Stimulated activated CD4-positive, alpha-beta T cell treated with anti-CD3 and anti-CD28 coated beads, Interleukin-15, amount 100 ng/mL, for 48 hours (primary cell): ENCODE measurements at regions not wholly inside any gene's neighbourhood (a gene's known extent, or its start where the extent isn't known, plus 50 kb on each side); places are given as distances from the start of the nearest gene placed in this dataset.
"Not testable (repeated sequence)": the region's sequence is repeated elsewhere in the genome, so short reads cannot be mapped to it uniquely, and the experiment has no call there.

Source experiments
- DNase-seq, 2 donors: peaks; one replicate each; pipeline ENCODE4 v3.0.0-alpha.2; 2020; ENCODE audit warnings: low read depth in 2 of 2

DNA sequence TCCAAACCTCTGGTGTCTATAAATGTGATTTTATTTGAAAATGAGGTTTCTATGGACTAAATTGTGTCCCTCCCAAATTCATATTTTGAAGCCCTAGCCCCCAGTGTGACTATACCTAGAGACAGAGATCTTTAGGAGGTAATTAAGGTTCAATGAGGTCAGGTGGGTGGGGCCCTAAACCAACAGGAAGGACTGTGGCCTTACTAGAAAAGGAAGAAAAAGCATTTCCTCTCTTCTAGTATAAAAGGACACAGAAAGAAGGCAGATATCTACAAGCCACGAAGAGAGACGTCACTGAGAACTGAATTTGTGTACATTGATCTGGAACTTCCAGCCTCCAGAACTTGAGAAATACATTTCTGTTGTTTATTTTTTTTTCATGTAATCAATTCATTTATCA, 123.1 kb upstream of the RUNX1 start:
- no peak for DNase-seq

DNA sequence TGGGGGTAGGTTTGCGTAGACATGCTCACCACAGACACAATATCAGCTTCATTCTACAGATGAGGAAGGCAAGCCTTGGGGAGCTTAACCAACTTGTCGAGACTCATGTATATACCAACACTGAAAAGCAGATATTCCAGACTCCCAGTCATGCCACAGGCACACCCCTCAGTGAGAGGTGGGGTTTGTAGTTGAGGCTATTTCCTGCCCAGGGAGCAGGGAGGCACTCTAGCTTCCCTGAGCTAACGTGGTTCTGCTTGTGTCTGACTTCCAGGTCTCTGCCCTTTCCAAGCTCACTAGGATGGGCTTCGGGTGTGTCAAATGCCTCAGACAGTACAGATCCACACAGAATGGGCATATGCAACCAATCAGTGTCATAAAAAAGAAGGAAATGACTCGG, 122.3 kb upstream of the RUNX1 start:
- no peak for DNase-seq

DNA sequence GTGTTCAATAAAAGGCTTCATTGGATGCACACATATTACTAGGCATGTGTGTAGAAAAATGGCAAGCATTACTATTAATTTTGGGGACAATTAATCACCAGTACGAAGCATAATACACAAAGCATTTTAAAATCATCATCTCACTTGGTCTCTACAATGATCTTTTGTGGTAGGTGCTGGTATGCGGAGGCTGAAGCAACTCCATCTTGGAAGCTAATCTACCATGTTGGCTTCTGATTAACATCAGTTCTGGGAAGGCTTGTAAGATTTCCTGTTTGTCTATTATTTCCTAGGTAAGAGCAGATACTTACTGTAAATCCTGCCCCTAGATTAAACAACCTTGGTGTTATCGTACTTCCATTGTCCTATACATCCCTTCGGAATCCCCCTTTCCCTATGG, 121.7 kb upstream of the RUNX1 start:
- no peak for DNase-seq

DNA sequence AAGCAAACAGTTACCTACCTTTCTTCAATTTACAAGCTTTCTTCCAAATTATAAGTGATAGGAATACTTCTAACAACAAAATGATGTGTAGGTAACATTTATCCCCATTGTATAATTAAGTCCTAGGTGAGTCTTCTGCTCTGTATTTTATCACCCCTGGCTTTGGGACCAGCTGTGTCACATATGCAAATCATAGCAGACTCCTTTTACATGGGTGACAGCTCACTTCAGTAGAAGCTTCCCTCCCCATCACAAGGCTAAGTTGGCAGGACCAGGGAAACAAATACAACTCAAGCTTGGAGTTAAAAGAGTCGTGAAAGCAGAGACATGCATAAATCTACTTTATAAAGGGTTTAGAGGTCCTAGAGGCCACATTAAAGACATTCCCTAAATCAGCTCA, 121.1 kb upstream of the RUNX1 start:
- no peak for DNase-seq

DNA sequence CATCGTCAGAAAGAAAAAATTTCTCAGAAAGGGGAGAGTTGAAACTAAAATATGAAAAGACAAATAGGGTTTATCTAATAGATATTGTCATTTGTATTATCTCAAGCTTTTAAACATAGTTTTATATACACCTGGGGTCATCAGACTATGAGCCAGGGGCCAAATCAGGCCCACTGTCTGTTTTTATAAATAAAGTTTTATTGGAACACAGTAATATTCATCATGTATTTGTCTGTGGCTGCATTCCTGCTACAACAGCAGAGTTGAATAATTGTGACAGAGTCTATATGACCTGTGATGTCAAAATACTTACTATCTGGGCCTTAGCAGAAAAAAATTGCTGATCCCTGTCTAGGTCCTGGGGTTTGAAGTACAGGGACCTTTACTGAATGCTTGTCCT, 120.5 kb upstream of the RUNX1 start:
- no peak for DNase-seq

DNA sequence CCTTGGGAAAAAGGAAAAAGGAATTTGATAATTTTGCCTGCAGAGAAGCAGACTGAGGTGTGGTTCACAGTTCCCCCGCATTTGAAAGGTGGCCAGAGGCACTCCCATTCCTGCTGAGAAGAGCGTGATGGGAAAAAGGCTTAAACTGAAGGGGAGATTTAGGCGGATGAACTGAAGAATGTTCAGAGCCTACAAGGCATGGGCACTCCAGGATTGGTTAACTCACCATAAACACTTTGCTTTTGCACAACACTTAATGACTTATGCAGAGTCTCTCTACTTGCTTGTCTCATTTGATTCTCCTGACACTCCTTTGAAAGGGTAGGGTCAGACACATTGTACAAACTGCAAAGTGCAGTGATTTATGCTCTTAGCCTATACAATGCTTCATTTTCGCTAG, 119.6 kb upstream of the RUNX1 start:
- DNase-seq, result no peak

DNA sequence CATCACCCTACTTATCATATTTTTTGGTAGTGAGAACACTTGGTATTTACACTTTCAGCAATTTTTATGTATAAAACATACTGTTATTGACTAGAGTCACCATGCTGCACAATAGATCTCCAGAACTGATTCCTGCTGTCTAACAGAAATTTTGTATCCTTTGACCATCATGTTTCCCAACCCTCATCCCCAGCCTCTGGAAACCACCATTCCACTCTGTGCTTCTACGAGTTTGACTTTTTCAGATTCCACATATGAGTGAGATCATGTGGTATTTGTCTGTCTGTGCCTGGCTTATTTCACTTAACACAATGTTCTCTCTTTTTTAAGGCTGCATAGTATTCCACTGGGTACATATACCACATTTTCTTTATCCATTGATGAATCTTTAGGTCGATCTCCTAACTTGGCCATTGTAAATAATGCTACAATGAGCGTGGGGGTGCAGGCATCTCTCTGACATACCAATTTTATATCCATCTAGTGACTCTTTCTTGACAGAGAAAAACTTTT, 115.9 kb upstream of the RUNX1 start:
- DNase-seq, result no peak

DNA sequence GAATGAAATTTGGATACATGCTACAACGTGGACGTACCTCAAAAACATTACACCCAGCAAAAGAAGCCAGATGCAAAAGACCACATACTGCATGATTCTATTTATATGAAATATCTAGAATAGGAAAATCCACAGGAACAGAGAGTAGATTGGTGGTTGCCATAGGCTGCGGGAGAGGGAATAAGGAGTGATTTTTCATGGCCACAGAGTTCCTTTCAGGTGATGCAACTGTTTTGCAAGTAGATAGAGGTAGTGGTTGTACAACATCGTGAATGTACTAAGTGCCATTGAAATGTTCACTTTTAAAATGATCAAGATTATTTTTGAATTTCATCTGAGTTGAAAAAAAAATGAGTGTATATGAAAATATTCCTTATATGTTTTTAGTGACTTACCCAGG, 115.3 kb upstream of the RUNX1 start:
- no peak for DNase-seq

DNA sequence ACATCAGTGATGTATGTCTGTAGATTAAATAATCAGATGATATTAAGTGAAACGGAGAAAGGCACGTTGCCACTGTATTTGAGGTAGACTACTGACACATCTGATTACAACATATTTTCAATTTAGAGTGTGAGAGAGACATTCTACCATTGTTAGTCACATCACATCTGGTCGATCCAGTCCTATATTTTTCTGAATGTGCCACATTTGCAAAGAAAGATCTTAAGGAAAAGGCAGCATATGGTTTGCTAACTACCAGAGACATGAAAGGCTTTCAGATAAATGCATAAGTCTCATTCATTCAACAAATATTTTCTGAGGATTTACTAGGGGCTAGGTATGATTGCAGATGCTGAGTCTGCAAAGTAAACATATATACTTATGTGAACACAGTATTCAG, 114.3 kb upstream of the RUNX1 start:
- no peak for DNase-seq

DNA sequence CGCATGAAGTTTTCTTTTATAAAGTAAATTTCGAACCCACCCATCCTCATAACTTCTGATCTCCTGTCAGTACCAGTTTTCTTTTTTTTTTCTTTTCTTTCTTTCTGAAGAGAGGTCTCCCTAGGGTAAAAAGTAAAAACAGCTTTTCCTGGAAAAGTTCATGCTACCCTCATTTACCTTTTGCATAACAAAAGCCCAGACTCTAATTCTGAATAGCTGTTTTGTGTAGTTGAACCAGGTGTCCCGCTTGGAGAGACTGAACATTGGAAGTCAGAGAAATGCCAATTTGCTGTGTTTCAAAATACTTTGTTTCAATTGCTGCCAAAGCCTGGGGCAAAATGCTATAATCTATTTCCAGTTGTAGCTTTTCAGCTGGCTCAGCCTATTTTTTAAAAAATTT, 113.7 kb upstream of the RUNX1 start:
- DNase-seq, result no peak

DNA sequence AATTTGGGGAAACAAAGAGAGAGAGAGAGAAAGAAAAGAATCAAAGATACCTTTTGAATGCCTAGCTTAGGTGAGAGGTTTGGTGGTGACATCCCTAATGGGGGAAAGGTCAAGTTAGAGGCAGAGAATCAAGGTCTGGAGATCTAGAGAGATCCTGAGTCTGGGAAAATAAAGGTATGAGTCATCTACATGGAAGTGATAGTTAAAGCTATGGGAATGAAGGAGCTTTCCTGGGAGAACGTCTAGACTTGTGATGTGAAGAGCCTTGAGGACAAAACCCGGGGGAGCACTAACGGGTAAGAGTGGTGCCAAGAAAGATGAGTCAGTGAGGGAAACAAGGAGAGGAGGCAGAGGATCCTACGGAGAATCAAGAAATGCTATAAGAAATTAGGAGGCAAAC, 110.8 kb upstream of the RUNX1 start:
- no peak for DNase-seq

DNA sequence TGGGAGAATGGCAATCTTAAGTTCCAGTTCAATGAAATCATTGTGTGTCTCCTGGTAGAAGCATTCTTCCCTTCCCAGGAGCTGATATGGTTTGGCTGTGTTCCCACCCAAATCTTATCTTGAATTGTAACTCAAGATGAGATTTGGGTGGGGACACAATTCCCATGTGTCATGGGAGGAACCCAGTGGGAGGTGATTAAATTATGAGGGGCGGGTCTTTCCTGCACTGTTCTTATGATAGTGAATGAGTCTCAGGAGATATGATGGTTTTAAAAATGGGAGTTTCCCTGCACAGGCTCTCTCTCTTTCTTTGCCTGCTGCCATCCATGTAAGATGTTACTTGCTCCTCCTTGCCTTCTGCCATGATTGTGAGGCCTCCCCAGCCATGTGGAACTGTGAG, 108.3 kb upstream of the RUNX1 start:
- DNase-seq, result not testable (repeated sequence)

DNA sequence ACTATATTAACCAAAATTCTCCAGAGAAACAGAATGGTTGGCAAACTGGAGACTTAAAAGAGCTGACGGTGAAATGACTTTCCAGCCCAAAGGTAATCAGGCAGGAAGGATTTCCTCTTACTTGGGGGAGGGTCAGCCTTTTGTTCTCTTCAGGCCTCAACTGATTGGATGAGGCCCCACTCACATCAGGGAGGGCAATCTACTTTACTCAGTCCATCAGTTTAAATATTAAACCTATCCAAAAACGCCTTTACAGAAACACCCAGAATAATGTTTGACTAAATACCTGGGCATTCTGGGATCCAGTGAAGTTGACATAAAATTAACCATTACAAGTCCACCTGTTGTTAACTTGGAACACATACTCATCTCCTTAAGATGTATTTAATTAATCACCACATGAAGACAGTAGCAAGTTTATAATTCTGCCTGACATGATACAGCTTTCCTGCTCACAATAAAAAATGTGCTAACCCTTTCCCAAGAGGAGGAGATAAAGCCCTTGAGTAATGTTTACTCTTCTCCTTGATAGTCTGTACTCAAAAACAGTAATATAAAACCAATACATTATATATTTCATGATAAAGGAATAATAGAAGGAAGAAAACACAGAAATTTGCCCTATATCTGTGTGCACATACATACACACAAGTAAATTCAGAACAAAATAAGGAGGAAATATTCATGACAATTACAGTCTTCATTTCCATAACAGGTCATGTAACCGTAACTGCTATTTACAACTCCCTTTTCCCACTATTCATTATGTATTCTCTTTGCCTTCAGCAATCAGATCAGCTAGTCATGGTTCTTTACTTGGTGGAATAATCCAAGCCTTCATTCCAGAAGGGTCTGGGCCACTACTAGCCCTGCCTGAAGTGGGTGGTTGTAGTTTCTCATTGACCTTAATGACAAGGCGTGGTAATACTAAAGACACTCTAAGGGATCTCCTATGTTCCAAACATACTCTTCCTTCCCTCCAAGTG, 107.5 kb upstream of the RUNX1 start:
- no peak for DNase-seq

DNA sequence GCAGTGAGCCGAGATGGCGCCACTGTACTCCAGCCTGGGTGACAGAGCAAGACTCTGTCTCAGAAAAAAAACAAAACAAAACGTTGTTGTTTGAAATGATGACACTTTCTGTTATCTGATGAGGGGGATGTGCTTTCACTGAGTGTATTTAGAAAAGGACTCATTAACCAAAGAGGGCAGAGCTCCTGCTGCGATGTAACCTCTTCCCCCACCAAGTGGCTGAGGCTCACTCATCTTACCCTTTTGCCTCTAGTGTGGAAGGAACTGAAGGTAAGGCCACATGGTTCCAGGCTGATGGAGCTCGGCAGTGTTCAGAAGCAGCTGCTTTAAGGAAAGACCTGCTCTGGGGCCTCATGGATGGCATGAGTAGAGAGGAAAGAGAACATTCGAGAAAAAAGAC, 105.7 kb upstream of the RUNX1 start:
- no peak for DNase-seq

DNA sequence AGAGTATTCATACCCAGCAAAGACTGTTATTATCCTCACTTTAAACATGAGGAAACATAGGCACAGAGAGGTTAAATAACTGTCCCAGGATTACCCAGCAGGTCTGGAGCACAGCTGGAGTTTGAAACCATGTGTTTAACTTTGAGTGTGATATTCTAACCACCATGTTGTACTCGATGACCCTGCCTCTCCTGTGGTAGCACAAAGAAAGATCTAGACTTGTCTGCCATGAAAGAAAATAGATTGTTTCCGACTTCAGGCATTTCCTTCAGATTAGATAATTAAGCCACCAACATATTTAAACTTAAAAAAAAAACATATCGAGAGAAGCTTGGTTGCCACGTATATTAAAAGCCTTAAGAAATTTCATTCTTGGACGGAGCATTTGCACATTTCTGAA, 104.6 kb upstream of the RUNX1 start:
- DNase-seq, result no peak

DNA sequence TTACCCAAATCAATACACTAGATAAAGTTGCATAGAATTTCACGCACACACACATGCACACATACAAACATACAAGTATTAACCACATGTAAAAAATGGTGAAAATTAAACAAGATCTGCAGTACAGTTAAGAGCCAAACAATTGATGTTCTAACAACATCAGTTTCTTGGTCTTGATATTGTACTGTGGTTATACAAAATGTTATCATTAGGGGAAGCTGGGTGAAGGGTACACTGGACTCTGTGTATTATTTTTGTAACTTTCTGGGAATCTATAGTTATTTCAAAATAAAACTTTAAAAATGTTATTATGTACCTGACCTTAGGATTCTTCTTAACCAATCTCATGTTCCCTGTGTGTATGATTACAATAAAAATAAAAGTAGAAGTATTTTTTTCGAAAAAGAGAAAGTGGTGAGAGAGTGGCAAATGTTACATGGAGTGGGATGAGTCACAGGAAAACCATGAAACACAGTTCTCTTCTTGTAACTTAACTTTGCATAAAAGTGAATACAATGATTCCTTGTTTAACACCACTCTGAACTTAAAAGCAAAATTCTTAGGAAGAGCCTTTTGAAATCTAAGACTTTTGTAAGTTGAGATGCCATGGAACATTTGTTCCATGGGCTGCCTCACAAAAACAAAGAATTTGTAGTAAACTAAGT, 101.6 kb upstream of the RUNX1 start:
- DNase-seq, result no peak

DNA sequence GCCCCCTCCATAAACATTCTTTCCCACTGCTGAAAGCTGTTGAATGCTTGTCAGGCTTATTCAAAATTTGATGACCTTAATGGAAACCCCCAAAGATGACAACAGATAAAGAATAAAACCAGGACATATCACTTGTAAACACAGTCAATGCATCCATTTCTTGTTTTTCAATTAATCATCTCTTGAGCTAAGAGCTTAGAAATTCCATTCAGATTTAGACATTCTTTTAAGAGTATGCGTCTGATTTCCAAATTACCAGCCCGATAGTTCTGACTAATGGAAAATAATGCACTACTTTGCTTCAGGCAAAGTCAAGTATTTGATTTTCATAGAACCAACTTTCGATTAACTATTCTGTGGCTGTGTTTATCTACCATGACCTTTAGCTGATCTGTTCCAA, 100.6 kb upstream of the RUNX1 start:
- no peak for DNase-seq

DNA sequence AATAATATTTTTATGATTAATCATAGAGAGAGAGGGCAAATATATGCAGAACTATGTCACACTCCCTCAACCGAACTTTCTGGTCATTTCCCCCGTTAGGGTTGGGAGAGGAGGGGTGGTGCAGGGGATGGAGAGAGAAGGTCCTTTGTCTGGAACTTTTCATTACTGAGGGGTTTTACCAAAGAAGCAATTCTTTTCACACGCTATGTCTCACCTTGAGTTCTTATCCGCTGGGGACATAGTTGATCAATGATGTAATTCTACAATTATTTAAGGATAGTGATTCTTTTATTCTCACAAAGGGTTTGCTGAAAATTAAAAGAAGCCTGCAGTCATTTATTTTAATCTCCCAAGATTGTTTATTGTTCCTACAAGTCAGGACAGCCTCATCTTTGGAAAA, 98.3 kb upstream of the RUNX1 start:
- no peak for DNase-seq

DNA sequence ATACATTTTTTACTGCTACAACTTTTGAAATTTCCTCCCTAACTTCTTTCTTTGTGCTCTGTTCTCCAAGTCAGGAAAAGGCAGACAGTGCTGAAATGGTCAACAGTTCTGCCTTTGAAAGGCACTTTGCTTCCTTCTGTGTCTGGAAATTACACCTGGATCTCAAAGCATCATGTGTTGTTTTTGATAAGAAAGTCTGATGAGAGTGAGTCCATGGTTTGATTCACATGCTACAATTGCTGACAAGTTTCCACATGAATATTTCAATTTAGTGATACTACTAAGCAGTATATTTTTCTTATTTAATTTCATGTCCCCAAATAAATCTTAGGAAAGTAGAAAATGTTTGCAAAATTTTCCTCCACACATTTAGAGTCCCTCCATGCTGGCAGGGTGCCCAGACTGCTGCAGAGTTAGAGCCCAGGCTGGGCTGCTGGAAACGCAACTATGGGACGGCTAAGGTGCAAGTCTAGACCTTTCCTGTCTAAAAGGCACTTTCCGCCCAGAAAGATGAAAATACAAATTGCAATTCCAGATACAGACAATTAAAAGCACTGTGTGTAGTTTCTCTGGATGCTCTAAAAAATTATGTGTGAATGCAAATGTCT, 96.6 kb upstream of the RUNX1 start:
- DNase-seq, result no peak

DNA sequence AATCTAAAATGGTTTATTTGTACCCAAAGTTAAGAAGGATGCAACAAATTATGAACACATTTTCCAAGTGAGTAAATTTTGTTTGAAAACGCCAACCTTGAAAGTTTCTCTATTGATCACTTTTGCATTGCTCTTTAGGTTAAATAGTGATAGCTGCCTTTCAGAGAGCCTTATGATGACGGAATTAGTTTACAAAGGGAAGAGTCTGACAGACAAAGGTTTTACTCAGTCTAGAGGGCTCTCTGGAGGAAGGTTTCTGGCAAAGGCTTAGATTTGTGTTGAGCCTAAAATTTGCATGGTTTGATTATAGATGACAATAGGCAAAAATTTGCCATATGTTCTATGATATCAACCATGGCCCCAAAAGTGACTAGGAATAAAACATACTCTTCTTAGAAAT, 95.9 kb upstream of the RUNX1 start:
- DNase-seq, result no peak

DNA sequence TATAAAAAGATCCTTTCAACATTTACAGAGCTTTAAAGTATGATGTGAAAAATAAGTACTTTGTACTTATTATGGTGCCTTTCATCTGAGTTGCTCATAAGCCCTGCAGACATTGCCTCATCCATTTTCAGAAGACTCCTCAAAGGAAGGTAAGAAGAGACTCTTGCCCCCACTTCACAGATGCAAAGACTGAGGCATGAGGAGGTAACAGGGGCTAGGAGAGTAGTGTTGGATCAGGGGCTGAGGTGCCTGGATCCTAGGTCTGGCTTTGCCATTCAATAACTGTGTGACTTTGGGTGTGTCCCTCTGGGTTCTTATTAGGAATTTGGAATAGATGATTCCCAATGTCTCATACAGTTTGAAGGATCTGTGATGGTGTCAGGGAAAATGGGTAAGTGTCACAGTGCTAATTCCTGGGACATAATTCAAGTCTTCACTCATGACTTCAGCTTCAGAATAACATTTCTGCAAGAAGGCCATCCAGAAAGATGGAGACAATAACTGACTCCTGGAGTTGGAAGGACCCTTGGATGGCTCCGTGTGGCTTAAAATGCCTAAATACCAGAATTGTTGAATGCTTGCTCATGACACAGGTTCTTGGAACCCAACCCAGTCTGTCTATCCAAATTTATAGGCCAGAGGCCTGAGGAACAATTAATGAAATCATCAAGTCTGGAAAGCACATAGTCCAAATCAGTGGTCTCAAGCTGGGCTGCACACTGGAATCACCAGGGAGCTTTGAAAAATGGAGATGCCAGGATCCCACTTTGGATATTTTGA, 93.1 kb upstream of the RUNX1 start:
- DNase-seq, result no peak

DNA sequence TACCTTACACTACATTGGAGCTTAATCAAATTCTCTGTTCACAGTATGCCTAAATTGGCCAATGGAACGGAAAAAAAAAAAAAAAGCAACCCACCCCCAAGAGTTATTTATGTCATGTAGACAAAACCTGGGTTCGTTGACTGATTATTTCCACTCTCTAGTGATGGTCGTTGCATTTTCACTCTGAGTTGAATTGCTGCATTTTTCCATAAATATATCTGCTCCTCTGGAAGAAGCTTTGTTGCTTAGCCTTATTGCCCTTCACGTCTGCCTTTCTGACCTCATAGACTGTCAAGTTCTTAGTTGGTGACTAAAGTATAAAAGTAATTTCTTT, 90.2 kb upstream of the RUNX1 start:
- DNase-seq, result no peak
